GM18909 (cell line): ENCODE measurements at regions not wholly inside any gene's neighbourhood (a gene's known extent, or its start where the extent isn't known, plus 50 kb on each side); places are given as distances from the start of the nearest gene placed in this dataset.

Experiments
- ATAC-seq: cut with Tn5 transposase; IDR thresholded peaks from one replicate; pipeline ENCODE4 v1.9.1; 2021; ENCODE audit warnings: mild to moderate bottlenecking; ENCODE audit not compliant: unreplicated experiment, poor library complexity

- ATAC-seq: no peak
Observed at GRCh38 chr7:94253686-94254085, 141.0 kb upstream of the COL1A2 start.

- no peak for ATAC-seq
Observed at GRCh38 chr7:94258418-94259300, 136.0 kb upstream of the COL1A2 start.

- ATAC-seq: no peak
Observed at GRCh38 chr7:94261067-94261466, 133.6 kb upstream of the COL1A2 start.

- no peak for ATAC-seq
Observed at GRCh38 chr7:94264756-94265155, 129.9 kb upstream of the COL1A2 start.

DNA sequence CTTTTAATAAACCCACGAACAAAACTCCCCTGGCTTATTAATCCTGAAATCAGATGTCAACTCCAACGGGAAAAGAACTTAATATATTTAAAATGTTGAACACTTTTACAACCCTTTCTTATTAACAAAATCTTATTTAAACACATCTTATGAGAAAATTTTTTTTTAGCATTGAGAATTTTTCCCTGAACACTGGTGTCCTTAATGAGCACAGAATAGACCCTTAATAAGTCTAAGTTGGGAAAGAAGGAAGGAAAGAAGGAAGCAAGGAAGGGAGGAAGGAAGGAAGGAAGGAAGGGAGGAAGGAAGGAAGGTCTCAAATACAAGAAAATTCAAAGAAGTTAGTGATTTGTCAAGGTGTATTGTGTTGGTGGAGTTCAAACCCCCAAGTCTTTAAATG, 129.2 kb upstream of the COL1A2 start:
- no peak for ATAC-seq

- no peak for ATAC-seq
Observed at GRCh38 chr7:94266238-94266644, 128.5 kb upstream of the COL1A2 start.

DNA sequence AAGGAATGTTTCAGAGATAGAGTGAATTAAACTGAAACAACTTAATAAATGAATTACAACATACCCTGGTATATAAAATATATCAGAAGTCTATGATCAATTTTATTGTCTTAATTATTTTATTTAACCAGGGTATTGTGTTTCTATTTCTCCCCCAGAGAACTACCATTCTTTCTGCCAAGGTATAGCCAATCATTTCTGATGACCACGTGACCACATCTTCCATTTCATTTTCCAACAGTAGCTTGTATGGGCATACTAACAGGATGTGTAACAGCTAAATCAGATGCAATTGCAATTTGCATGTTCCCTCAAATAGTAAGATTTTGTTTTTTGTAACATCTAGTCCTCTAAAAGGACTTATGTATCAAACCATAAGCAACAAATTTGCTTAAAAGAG, 123.9 kb upstream of the COL1A2 start:
- no peak for ATAC-seq

- ATAC-seq: no peak
Observed at GRCh38 chr7:94272821-94273583, 121.7 kb upstream of the COL1A2 start.

DNA sequence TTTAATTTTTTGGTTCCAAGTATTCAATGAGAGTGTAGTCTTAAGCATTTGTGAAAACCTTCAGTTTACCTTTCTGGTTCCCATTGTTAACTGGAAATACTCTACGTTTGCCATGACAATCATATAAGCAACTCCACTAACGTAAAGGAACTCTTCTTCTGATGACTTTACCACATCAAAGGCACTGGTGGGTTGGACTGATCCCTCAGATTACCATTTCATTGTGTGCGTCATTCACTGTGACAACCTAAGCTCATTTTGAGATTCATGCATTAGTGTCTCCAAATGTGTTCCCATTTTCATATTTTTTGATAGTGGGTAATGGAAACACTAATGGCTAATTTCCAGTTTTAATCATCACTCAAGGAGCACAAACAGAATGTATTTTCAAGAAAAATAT, 119.9 kb upstream of the COL1A2 start:
- no peak for ATAC-seq

DNA sequence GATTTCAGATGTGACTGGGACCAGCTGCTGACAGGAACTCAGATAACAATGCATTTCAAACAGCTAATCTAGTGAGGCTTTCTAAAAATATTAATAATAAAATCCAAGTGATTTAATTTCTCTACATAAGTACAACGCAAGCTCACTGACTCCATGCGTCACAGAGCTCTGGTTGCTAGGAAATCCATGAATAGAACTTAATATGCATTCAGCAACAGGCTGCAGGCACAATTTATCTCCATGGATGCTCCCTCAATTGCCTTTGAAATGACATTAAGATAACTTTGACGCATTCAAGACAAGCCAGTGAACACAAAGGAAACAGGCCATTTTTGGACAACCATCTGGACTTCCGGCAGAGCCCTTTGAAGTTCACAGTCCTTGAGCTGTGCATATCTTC, 118.7 kb upstream of the COL1A2 start:
- no peak for ATAC-seq

GRCh38 chr7:94276795-94277194, 117.9 kb upstream of the COL1A2 start:
- no peak for ATAC-seq

DNA sequence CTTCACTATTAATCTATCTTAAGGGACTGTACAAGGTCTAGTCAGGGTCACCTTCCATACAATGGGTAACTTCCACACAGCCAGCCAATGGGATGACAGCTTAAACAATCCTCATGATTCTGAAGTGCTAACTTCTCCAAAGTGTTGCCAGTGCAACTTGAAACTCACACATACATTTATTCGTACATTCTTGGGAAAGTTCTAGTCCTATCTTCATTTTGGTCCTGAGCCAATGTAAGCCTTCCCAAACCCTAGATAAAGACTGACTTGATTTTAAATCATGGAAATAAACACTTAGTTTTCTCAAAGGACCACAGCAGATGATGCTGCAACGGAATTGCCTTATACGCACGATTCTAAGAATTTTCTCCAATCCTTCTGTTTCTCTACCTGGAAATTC, 117.5 kb upstream of the COL1A2 start:
- no peak for ATAC-seq

DNA sequence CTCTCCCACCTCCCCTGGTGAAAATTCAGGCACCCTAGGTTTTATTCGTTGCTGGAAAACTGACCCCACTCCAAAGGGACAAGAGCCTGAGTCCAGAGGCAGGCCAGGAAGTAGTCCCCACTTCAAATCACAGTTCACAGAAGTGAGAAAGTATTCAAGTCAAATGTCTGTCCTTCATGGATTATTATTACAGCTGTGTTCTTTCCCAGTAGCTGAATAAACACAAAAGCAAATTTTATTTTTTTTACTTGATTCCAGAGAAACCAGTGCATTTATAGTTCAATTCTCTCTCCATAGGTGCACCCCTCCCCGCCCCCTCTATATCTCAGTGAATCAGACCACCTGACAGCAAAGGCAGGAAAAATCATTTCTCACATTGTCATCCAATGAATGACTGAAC, 113.8 kb upstream of the COL1A2 start:
- no peak for ATAC-seq

- ATAC-seq: no peak
Observed at GRCh38 chr7:94284104-94284503, 110.6 kb upstream of the COL1A2 start.

DNA sequence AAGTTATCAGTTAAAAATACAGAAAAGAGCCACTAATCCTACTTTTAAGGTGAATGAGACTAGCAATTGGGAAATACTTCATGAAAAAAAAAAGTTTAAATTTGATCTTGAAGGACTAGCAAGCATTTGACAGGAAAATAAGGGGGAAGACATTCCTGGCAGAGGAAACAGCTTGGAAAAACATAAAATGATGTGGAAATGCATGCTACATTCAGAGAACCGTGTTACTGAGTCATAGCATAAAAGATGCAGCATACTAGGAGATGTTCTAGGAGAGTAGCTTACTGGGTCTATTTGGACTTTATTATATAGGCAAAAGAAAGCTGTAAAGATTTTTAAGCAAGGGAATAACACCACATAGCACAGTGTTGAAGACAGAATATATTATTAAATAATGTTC, 108.6 kb upstream of the COL1A2 start:
- no peak for ATAC-seq

DNA sequence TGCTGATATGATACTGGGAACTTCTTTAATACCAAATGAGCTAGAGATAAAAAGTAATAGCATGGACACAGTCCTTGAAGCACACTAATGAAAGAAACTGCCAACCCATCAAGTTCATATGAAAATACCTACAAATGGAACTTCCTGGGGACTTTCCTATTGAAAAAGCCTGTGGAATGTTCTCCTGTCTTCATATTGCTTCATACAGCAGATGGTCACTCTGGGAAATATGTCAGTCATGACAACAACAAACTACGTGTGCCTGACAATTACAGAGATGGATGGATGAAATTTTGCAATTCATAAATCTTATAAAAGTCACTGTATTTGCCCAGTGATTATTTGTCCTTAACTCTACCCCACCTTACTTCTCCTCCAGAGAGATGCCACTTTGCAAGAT, 106.6 kb upstream of the COL1A2 start:
- no peak for ATAC-seq

- no peak for ATAC-seq
Observed at GRCh38 chr7:94289071-94289470, 105.6 kb upstream of the COL1A2 start.

DNA sequence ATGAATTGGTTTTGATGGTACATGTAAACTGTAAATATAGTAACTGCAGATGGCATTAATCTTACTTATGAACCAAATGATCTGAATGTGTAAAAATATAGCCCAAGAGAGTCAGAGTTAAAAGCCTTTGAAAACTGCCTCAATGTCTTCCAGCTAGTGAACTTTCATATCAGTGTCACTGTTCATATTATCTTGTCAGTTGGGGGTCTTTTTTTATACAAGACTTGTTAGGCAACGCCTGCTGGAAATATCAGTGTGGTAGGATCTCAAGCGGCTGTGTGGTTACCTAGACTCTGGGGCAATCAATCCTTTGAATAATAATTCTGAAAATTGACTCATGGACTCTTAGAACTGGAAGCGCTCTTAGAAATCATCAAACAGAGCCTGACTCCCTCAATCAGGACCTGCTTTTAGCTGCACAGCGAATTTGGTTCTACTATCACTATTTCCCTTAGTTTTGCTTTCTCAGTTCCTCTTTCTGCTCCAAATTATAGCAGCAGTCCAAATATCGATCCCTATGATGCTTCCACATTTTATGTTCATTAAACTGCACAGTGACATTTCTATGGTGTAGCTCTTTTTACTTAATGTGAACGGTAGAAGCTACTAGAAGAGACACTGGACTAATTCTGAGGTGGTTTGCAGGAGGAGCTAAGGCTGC, 100.1 kb upstream of the COL1A2 start:
- ATAC-seq: no peak

GRCh38 chr7:94295850-94296249, 98.8 kb upstream of the COL1A2 start:
- no peak for ATAC-seq

DNA sequence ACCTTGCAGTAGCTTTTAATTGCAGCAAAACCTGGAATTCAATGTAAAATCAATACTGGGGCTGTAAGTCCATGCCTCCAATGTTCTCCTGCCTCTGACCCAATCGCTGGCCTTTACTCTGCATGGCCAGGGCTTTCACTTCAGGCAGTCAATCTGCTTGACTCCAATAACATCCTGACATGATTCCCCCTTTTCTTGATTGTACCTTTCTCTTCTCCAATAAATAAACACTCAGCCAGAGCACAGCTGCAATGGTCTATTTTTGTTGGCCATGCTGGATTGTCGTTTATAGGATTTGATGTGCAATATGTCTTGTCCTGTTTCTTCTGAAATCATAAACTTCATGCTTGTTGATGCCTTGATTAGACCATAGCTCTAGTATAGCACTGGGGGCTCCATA, 97.8 kb upstream of the COL1A2 start:
- no peak for ATAC-seq

DNA sequence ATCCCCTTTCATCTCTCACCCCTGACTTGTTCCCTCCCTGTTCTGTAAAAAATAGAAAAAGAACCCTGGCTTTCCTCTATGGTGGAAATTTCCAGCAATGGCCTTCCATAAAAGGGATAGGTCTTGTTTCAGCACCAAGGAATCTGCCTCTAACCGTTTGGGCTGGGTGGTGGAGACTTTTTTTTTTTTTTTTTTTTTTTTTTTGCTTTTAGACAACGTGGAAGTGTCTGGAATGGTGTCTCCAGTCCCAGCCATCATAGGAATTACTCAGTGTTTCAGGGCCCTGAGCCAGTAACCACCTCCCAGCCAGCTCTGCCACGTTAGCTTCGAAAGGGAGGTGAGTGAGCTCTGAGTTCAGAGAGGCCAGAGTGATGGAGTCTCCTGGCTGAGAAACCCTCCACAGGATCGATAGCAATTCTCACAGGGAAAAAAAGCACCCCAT, 97.3 kb upstream of the COL1A2 start:
- no peak for ATAC-seq
